ENCODE measurements at regions not wholly inside any gene's neighbourhood (a gene's known extent, or its start where the extent isn't known, plus 50 kb on each side); places are given as distances from the start of the nearest gene placed in this dataset.

DNA sequence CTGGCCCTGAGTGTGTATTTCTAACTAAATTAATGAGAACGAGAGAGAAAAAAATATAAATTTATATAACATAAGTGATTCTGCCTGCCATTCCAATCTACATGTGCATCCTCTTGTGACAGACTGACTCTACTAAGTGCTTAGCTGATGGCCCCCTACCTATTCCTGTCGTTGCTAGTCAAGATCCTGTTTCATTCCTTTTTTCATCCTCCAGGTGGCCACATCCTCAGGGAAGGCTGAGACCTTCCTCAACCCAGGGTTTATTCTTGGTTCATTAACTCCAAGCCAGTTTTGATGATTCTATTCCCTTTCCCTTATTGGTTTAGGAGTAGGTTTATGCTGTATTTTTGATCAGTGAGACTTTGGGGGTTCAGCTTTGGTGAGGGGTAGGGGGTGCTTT, 201.3 kb downstream of the C9orf152 start (continued):
- TF ChIP-seq PCBP2 (optimal IDR thresholded peaks at IDR 0.05; ENCODE audit: low read depth, low read length, poor library complexity, severe bottlenecking) (no peak), ZNF33A (CRISPR knock-in tag; IDR thresholded peaks at IDR 0.05; ENCODE audit: borderline replicate concordance) (no peak), KMT2B (CRISPR knock-in tag; IDR thresholded peaks at IDR 0.05) (no peak), FOXK1 (CRISPR knock-in tag; IDR thresholded peaks at IDR 0.05; ENCODE audit: borderline replicate concordance, low read depth) (no peak)
- TF ChIP-seq, protein P1, sequence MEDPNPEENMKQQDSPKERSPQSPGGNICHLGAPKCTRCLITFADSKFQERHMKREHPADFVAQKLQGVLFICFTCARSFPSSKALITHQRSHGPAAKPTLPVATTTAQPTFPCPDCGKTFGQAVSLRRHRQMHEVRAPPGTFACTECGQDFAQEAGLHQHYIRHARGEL (CRISPR knock-in tag; IDR thresholded peaks at IDR 0.05) = no peak
- TF ChIP-seq, protein P2, sequence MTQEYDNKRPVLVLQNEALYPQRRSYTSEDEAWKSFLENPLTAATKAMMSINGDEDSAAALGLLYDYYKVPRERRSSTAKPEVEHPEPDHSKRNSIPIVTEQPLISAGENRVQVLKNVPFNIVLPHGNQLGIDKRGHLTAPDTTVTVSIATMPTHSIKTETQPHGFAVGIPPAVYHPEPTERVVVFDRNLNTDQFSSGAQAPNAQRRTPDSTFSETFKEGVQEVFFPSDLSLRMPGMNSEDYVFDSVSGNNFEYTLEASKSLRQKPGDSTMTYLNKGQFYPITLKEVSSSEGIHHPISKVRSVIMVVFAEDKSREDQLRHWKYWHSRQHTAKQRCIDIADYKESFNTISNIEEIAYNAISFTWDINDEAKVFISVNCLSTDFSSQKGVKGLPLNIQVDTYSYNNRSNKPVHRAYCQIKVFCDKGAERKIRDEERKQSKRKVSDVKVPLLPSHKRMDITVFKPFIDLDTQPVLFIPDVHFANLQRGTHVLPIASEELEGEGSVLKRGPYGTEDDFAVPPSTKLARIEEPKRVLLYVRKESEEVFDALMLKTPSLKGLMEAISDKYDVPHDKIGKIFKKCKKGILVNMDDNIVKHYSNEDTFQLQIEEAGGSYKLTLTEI (CRISPR knock-in tag; conservative IDR thresholded peaks at IDR 0.05) = no peak

DNA sequence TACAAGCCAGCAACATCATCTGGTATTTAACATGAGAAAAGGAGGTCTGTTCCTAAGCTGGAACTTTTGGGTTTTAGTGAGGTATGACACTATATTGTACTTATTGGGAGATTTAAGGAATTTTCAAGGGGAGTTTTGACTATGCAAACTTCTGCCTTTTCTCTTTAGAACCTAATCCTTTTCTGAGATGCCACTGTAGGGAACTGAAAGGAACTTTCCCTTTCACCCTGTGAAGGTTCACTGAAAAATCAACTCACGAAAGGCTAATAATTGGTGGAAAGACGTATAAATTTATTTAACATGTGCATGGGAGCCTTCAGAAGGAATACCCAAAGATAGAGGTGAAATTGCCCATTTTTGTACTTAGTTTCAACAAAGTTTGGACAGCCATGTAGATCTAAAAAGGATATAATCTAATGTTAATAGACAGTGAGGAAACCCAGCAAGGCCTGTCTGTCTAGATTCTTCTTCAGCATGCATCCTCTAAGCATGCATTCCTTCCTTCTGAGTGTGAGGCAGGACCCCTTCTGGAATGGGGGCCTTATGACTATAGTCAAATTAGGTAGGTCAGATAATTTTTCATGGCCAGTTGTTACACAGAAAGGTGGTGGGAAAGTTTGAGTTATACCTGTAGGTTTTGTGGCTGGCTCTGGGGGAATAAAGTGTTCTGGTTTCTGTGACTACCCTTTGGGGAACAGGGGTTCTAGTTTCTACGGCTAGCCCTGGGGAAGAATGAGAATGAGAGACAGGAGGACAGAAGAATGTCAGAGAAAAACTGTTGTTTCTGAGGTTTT, 200.3 kb downstream of the C9orf152 start:
- ATAC-seq (no peak), FAIRE-seq (no peak), DNase-seq (ENCODE audit: low spot score) (no peak)
- BruUV-seq (replicated peaks) = no TSS peak
- no peaks in the 10 kb centered on the region for H3K36me3 ChIP-seq (replicated peaks in 1 of 2; ENCODE audit: control insufficient read depth in 1 of 2, insufficient read depth in 2 of 2, low read length in 2 of 2)
- H3K79me2 ChIP-seq (ENCODE audit: insufficient read depth, low read length) = no peaks in the 10 kb centered on the region
- no peak overlapping the region for H3K4me3 ChIP-seq (replicated peaks in 1 of 3; ENCODE audit: insufficient read depth in 1 of 3, low read depth in 2 of 3, low read length in 3 of 3)
- H3K27ac ChIP-seq (ENCODE audit: extremely low read length, insufficient read depth, low read length) = no peak overlapping the region
- no peaks in the 10 kb centered on the region for H3K27me3 ChIP-seq (ENCODE audit: control insufficient read depth in 1 of 2, insufficient read depth in 2 of 2, low read length in 2 of 2)
- no peaks in the 10 kb centered on the region for H4K20me1 ChIP-seq (ENCODE audit: insufficient read depth, low read length)
- in situ Hi-C loops (cut with HindIII; ENCODE audit: extremely low pct_ligation_motif_present, low pct_unique_long_range_greater_than_20kb) (no loop called here), intact Hi-C loops (cut with micrococcal nuclease; ENCODE audit: unreplicated experiment) (loop anchor here (5.0 kb wide), 1 partner anchor 615 kb away; no protein-coding TSS in a partner anchor)
- H3K9ac ChIP-seq (ENCODE audit: insufficient read depth, low read depth, low read length) = no peak overlapping the region
- no peak overlapping the region for H3K4me2 ChIP-seq (ENCODE audit: low read depth, low read length)
- no peaks in the 10 kb centered on the region for H3K4me1 ChIP-seq (ENCODE audit: insufficient read depth, low read length)
- no peak overlapping the region for H2AFZ ChIP-seq (ENCODE audit: low read length)
- H3K9me3 ChIP-seq (ENCODE audit: low read length) = no peaks in the 10 kb centered on the region
- 55% methylated on average over 3 of the region's 3 CpGs for WGBS (ENCODE audit: low lambda C conversion rate)
- POLR2A ChIA-PET = no interaction called here
- CTCF ChIA-PET (ENCODE audit: low intra/inter-chr PET ratio, low total read pairs) = interaction anchor here (1.5 kb wide), 1 partner anchor 145 kb away, joined by 6 read pairs; no protein-coding TSS in a partner anchor
- TF ChIP-seq, protein P3, sequence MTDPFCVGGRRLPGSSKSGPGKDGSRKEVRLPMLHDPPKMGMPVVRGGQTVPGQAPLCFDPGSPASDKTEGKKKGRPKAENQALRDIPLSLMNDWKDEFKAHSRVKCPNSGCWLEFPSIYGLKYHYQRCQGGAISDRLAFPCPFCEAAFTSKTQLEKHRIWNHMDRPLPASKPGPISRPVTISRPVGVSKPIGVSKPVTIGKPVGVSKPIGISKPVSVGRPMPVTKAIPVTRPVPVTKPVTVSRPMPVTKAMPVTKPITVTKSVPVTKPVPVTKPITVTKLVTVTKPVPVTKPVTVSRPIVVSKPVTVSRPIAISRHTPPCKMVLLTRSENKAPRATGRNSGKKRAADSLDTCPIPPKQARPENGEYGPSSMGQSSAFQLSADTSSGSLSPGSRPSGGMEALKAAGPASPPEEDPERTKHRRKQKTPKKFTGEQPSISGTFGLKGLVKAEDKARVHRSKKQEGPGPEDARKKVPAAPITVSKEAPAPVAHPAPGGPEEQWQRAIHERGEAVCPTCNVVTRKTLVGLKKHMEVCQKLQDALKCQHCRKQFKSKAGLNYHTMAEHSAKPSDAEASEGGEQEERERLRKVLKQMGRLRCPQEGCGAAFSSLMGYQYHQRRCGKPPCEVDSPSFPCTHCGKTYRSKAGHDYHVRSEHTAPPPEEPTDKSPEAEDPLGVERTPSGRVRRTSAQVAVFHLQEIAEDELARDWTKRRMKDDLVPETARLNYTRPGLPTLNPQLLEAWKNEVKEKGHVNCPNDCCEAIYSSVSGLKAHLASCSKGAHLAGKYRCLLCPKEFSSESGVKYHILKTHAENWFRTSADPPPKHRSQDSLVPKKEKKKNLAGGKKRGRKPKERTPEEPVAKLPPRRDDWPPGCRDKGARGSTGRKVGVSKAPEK (CRISPR knock-in tag; IDR thresholded peaks at IDR 0.05; ENCODE audit: borderline replicate concordance) = no peak
- TF ChIP-seq, protein P4, sequence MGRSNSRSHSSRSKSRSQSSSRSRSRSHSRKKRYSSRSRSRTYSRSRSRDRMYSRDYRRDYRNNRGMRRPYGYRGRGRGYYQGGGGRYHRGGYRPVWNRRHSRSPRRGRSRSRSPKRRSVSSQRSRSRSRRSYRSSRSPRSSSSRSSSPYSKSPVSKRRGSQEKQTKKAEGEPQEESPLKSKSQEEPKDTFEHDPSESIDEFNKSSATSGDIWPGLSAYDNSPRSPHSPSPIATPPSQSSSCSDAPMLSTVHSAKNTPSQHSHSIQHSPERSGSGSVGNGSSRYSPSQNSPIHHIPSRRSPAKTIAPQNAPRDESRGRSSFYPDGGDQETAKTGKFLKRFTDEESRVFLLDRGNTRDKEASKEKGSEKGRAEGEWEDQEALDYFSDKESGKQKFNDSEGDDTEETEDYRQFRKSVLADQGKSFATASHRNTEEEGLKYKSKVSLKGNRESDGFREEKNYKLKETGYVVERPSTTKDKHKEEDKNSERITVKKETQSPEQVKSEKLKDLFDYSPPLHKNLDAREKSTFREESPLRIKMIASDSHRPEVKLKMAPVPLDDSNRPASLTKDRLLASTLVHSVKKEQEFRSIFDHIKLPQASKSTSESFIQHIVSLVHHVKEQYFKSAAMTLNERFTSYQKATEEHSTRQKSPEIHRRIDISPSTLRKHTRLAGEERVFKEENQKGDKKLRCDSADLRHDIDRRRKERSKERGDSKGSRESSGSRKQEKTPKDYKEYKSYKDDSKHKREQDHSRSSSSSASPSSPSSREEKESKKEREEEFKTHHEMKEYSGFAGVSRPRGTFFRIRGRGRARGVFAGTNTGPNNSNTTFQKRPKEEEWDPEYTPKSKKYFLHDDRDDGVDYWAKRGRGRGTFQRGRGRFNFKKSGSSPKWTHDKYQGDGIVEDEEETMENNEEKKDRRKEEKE (IDR thresholded peaks at IDR 0.05) = no peak
- TF ChIP-seq ADNP (CRISPR knock-in tag; IDR thresholded peaks at IDR 0.05) = no peak
- TF ChIP-seq, protein P5, sequence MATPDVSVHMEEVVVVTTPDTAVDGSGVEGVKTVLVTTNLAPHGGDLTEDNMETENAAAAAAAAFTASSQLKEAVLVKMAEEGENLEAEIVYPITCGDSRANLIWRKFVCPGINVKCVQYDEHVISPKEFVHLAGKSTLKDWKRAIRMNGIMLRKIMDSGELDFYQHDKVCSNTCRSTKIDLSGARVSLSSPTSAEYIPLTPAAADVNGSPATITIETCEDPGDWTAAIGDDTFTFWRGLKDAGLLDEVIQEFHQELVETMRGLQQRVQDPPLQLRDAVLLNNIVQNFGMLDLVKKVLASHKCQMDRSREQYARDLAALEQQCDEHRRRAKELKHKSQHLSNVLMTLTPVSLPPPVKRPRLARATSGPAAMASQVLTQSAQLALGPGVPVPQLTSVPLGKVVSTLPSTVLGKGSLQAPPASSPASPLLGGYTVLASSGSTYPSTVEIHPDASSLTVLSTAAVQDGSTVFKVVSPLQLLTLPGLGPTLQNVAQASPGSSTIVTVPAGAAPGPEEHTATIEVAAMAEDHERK (CRISPR knock-in tag; IDR thresholded peaks at IDR 0.05; ENCODE audit: low read depth) = no peak
- no peak for TF ChIP-seq SMAD9 (CRISPR knock-in tag; IDR thresholded peaks at IDR 0.05)
